HUES64 (cell line): ENCODE measurements at regions not wholly inside any gene's neighbourhood (a gene's known extent, or its start where the extent isn't known, plus 50 kb on each side); places are given as distances from the start of the nearest gene placed in this dataset.
"Not testable (repeated sequence)": the region's sequence is repeated elsewhere in the genome, so short reads cannot be mapped to it uniquely, and the experiment has no call there.

Source experiments
- H3K27ac ChIP-seq: 2 replicates; pipeline ENCODE4 v1.7.0; 2013; ENCODE audit warnings: low read depth, low read length, inconsistent platforms
- H3K27me3 ChIP-seq: 2 replicates; pipeline ENCODE4 v1.6.1; 2013; ENCODE audit warnings: mild to moderate bottlenecking, low read length; ENCODE audit not compliant: insufficient read depth
- H3K36me3 ChIP-seq: 2 replicates; pipeline ENCODE4 v1.6.1; 2013; ENCODE audit warnings: mild to moderate bottlenecking, low read length; ENCODE audit not compliant: insufficient read depth
- H3K4me1 ChIP-seq: 2 replicates; pipeline ENCODE4 v1.6.1; 2013; ENCODE audit warnings: mild to moderate bottlenecking, low read length, moderate library complexity; ENCODE audit not compliant: insufficient read depth
- H3K4me3 ChIP-seq: 2 replicates; pipeline ENCODE4 v1.5.1; 2013; ENCODE audit warnings: mild to moderate bottlenecking, low read length, moderate library complexity
- H3K9ac ChIP-seq: 2 replicates; pipeline ENCODE4 v1.6.1; 2013; ENCODE audit warnings: mild to moderate bottlenecking, low read depth, low read length
- H3K9me3 ChIP-seq: 2 replicates; pipeline ENCODE4 v1.6.1; 2013; ENCODE audit warnings: low read depth, low read length; ENCODE audit not compliant: insufficient read depth
- WGBS: fragments of 150-250, 120-280 bp; methylation state at CpG from one replicate; pipeline ENCODE4 v1.1.7; 2013; ENCODE audit warnings: missing lambda C conversion rate; 5-methylcytosine and 5-hydroxymethylcytosine counted together

GRCh38 chrX:81959964-81960363 lies 758.1 kb downstream of the SH3BGRL start:
- H3K27ac ChIP-seq, result no peak overlapping the region
- no CpG with 5 or more reads among the region's 1 CpG for WGBS

GRCh38 chrX:81974413-81974812 lies 772.5 kb downstream of the SH3BGRL start:
- not testable (repeated sequence) for H3K27ac ChIP-seq, H3K36me3 ChIP-seq, H3K4me1 ChIP-seq, H3K9ac ChIP-seq, H3K27me3 ChIP-seq, H3K4me3 ChIP-seq
- WGBS, result no CpG with 5 or more reads among the region's 1 CpG
- H3K9me3 ChIP-seq, result peaks cover 39% of the 10 kb centered on the region

More at GRCh38 chrX:81959964-81960363, 758.1 kb downstream of the SH3BGRL start:
- no peak overlapping the region for H3K4me3 ChIP-seq
- H3K9me3 ChIP-seq, result peaks cover 61% of the 10 kb centered on the region; the same call in 1 of the 2 replicates
- no peaks in the 10 kb centered on the region for H3K36me3 ChIP-seq
- H3K9ac ChIP-seq, result no peak overlapping the region
- no peaks in the 10 kb centered on the region for H3K27me3 ChIP-seq
- no peaks in the 10 kb centered on the region for H3K4me1 ChIP-seq

GRCh38 chrX:81979806-81980515 lies 778.1 kb downstream of the SH3BGRL start:
- Histone ChIP-seq H3K4me1 (no peaks in the 10 kb centered on the region), H3K27me3 (no peaks in the 10 kb centered on the region), H3K27ac (no peak overlapping the region), H3K36me3 (no peaks in the 10 kb centered on the region), H3K9ac (no peak overlapping the region), H3K4me3 (no peak overlapping the region), H3K9me3 (peaks cover 48% of the 10 kb centered on the region)
- WGBS, result 53% methylated on average over 3 of the region's 5 CpGs

GRCh38 chrX:81987217-81987616 lies 785.3 kb downstream of the SH3BGRL start:
- WGBS, result 83% methylated on average over 1 of the region's 2 CpGs
- H3K9me3 ChIP-seq, result peaks cover 19% of the 10 kb centered on the region; the same call in 1 of the 2 replicates
- not testable (repeated sequence) for H3K27ac ChIP-seq, H3K4me1 ChIP-seq, H3K27me3 ChIP-seq, H3K4me3 ChIP-seq, H3K36me3 ChIP-seq, H3K9ac ChIP-seq

GRCh38 chrX:81996166-81996565 lies 794.3 kb downstream of the SH3BGRL start:
- Histone ChIP-seq H3K27ac (no peak overlapping the region), H3K27me3 (no peaks in the 10 kb centered on the region), H3K9ac (no peak overlapping the region), H3K4me1 (no peaks in the 10 kb centered on the region), H3K4me3 (no peak overlapping the region), H3K36me3 (no peaks in the 10 kb centered on the region), H3K9me3 (peaks cover 41% of the 10 kb centered on the region)
- WGBS, result 87% methylated on average over 5 of the region's 5 CpGs

- H3K4me3 ChIP-seq, result no peak overlapping the region
- H3K36me3 ChIP-seq, result no peaks in the 10 kb centered on the region
- H3K4me1 ChIP-seq, result no peaks in the 10 kb centered on the region
- 67% methylated on average over 6 of the region's 10 CpGs for WGBS
- no peaks in the 10 kb centered on the region for H3K27me3 ChIP-seq
- H3K9ac ChIP-seq, result no peak overlapping the region
- H3K27ac ChIP-seq, result no peak overlapping the region
- peaks cover 40% of the 10 kb centered on the region; the same call in 1 of the 2 replicates for H3K9me3 ChIP-seq
Observed at GRCh38 chrX:82029571-82030218, 827.8 kb downstream of the SH3BGRL start.

- H3K4me3 ChIP-seq, result no peak overlapping the region
- no peaks in the 10 kb centered on the region for H3K36me3 ChIP-seq
- H3K9me3 ChIP-seq, result peaks cover 39% of the 10 kb centered on the region; the same call in 1 of the 2 replicates
- no peak overlapping the region for H3K9ac ChIP-seq
- H3K27ac ChIP-seq, result no peak overlapping the region
- WGBS, result 71% methylated on average over 1 of the region's 1 CpG
- H3K27me3 ChIP-seq, result no peaks in the 10 kb centered on the region
- H3K4me1 ChIP-seq, result no peaks in the 10 kb centered on the region
Observed at GRCh38 chrX:82031250-82031649, 829.3 kb downstream of the SH3BGRL start.

- H3K9me3 ChIP-seq, result peaks cover 38% of the 10 kb centered on the region
- no peak overlapping the region for H3K27ac ChIP-seq
- H3K4me1 ChIP-seq, result no peaks in the 10 kb centered on the region
- H3K9ac ChIP-seq, result no peak overlapping the region
- WGBS, result 86% methylated on average over 3 of the region's 3 CpGs
- H3K36me3 ChIP-seq, result no peaks in the 10 kb centered on the region
- H3K4me3 ChIP-seq, result no peak overlapping the region
- no peaks in the 10 kb centered on the region for H3K27me3 ChIP-seq
Observed at GRCh38 chrX:82038793-82039192, 836.9 kb downstream of the SH3BGRL start.

- no peak overlapping the region for H3K9ac ChIP-seq
- H3K27ac ChIP-seq, result no peak overlapping the region
- no peaks in the 10 kb centered on the region for H3K27me3 ChIP-seq
- WGBS, result 83% methylated on average over 1 of the region's 3 CpGs
- no peak overlapping the region for H3K4me3 ChIP-seq
- no peaks in the 10 kb centered on the region for H3K4me1 ChIP-seq
- H3K9me3 ChIP-seq, result peaks cover 41% of the 10 kb centered on the region
- no peaks in the 10 kb centered on the region for H3K36me3 ChIP-seq
Observed at GRCh38 chrX:82041034-82041433, 839.1 kb downstream of the SH3BGRL start.

GRCh38 chrX:82058728-82059127 lies 856.8 kb downstream of the SH3BGRL start:
- no peaks in the 10 kb centered on the region for H3K27me3 ChIP-seq

GRCh38 chrX:82070948-82071347 lies 869.0 kb downstream of the SH3BGRL start:
- no peak overlapping the region for H3K4me3 ChIP-seq
- no peak overlapping the region for H3K27ac ChIP-seq
- no peaks in the 10 kb centered on the region for H3K4me1 ChIP-seq
- H3K27me3 ChIP-seq, result no peaks in the 10 kb centered on the region
- 83% methylated on average over 1 of the region's 1 CpG for WGBS
- no peak overlapping the region for H3K9ac ChIP-seq
- no peaks in the 10 kb centered on the region for H3K36me3 ChIP-seq
- H3K9me3 ChIP-seq, result peaks cover 34% of the 10 kb centered on the region; the same call in 1 of the 2 replicates

More at GRCh38 chrX:82058728-82059127, 856.8 kb downstream of the SH3BGRL start:
- Histone ChIP-seq H3K27ac (no peak overlapping the region), H3K9me3 (peaks cover 43% of the 10 kb centered on the region), H3K4me1 (no peaks in the 10 kb centered on the region), H3K36me3 (no peaks in the 10 kb centered on the region), H3K4me3 (no peak overlapping the region), H3K9ac (no peak overlapping the region)
- WGBS, result 97% methylated on average over 4 of the region's 4 CpGs
